ENCODE measurements at regions not wholly inside any gene's neighbourhood (a gene's known extent, or its start where the extent isn't known, plus 50 kb on each side); places are given as distances from the start of the nearest gene placed in this dataset.

DNA sequence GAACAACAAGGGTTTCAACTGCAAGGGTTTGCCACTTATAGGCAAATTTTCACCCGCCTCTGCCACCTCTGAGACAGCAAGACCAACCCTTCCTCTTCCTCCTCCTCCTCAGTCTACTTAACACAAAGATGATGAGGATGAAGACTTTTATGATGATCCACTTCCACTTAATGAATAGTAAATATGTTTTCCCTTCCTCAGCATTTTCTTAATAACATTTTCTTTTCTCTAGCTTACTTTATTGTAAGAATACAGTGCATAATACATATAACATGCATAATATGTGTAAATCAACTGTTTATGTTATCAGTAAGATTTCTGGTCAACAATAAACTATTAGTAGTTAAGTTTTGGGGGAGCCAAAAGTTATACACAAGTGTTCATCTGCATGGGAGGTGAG is 77.4 kb downstream of the KLF15 start:
- Histone ChIP-seq H3K27ac (ENCODE audit: low read length) (no peak overlapping the region), H3K9me3 (ENCODE audit: low read length) (no peaks in the 10 kb centered on the region), H3K9ac (ENCODE audit: low read length) (no peak overlapping the region), H4K20me1 (ENCODE audit: insufficient read depth) (no peaks in the 10 kb centered on the region), H3K27me3 (ENCODE audit: insufficient read depth, low read depth, low read length) (no peaks in the 10 kb centered on the region), H3K4me3 (ENCODE audit: low read length) (no peak overlapping the region), H3F3A (ENCODE audit: insufficient read depth, low read length, poor library complexity, severe bottlenecking) (no peaks in the 10 kb centered on the region), H3K79me2 (replicated peaks; ENCODE audit: insufficient read depth, low read length) (no peaks in the 10 kb centered on the region), H3K36me3 (ENCODE audit: insufficient read depth, low read length) (no peaks in the 10 kb centered on the region), H3K4me2 (ENCODE audit: low read length) (no peak overlapping the region), H3K9me2 (ENCODE audit: insufficient read depth, low read length) (no peaks in the 10 kb centered on the region), H2AFZ (ENCODE audit: low read depth, low read length) (no peak overlapping the region)
- TF ChIP-seq EZH2 (IDR thresholded peaks at IDR 0.05; ENCODE audit: borderline replicate concordance, insufficient read depth, low read length, poor library complexity, severe bottlenecking) (no peak), POLR2AphosphoS5 (IDR thresholded peaks at IDR 0.05) (no peak), REST (IDR thresholded peaks at IDR 0.05; ENCODE audit: borderline replicate concordance) (no peak), SMC3 (conservative IDR thresholded peaks at IDR 0.05; ENCODE audit: poor library complexity) (no peak), MXI1 (conservative IDR thresholded peaks at IDR 0.05; ENCODE audit: poor library complexity, severe bottlenecking) (no peak), EP300 (conservative IDR thresholded peaks at IDR 0.05; ENCODE audit: poor library complexity, severe bottlenecking) (no peak), RAD21 (conservative IDR thresholded peaks at IDR 0.05) (no peak), CTCF (IDR thresholded peaks at IDR 0.05; ENCODE audit: poor library complexity, severe bottlenecking) (no peak), TAF1 (IDR thresholded peaks at IDR 0.05; ENCODE audit: low read depth) (no peak)

DNA sequence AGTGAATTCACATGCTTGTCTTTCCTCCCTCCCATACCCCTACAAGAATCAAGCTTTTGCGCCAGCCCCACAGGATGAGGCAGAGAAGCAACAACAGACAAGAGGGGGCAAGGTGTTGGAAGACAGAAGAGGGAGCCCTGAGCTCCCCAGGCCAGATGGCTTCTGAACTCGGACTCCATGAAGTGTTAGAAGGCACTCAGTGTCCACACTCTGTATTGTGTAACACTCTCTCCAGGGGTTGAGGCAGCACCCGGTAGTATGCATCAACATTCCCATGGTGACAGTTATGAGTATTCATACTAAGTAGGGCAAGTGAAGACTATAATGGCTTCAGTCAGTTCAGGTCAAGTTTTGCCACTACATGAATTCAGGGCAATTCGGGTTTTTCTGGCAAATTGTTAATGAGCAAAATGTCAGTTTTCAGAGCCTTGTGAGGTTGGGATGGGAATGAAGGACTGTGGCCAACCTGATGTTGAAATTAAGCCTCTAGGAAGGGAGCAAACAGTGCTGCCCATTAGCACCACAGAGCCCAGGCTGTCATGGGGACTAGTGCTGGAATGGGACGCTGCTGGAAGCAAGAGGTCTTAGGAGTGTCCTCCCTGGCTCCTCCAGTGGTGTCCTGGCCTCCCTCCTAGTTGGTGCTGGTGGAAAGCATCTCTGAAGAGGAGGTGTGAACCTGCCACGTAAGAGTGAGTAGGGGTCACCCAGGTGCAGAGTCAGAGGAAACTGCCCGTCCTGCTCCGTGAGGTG is 79.4 kb downstream of the KLF15 start:
- Histone ChIP-seq H3K79me2 (replicated peaks; ENCODE audit: insufficient read depth, low read length) (no peaks in the 10 kb centered on the region), H3K27ac (ENCODE audit: low read length) (no peak overlapping the region), H3K9me2 (ENCODE audit: insufficient read depth, low read length) (no peaks in the 10 kb centered on the region), H4K20me1 (ENCODE audit: insufficient read depth) (no peaks in the 10 kb centered on the region), H3K4me2 (ENCODE audit: low read length) (no peak overlapping the region), H2AFZ (ENCODE audit: low read depth, low read length) (no peak overlapping the region), H3K4me3 (ENCODE audit: low read length) (no peak overlapping the region), H3K36me3 (ENCODE audit: insufficient read depth, low read length) (no peaks in the 10 kb centered on the region), H3F3A (ENCODE audit: insufficient read depth, low read length, poor library complexity, severe bottlenecking) (no peaks in the 10 kb centered on the region), H3K27me3 (ENCODE audit: insufficient read depth, low read depth, low read length) (no peaks in the 10 kb centered on the region), H3K9ac (ENCODE audit: low read length) (no peak overlapping the region), H3K9me3 (ENCODE audit: low read length) (no peaks in the 10 kb centered on the region)
- no peak for TF ChIP-seq CTCF (IDR thresholded peaks at IDR 0.05; ENCODE audit: poor library complexity, severe bottlenecking)
